TTC549 (cell line): ENCODE measurements at regions not wholly inside any gene's neighbourhood (a gene's known extent, or its start where the extent isn't known, plus 50 kb on each side); places are given as distances from the start of the nearest gene placed in this dataset.

ENCODE experiments used
- FAIRE-seq: peaks from 2 replicates; lab custom pipeline; 2012; peaks lifted over from hg19 to GRCh38; lab: Jason Lieb, UNC

GRCh38 chr10:118107040-118107439 is 60.3 kb upstream of the RAB11FIP2 start:
- FAIRE-seq = no peak

GRCh38 chr10:118106426-118106825 is 59.7 kb upstream of the RAB11FIP2 start:
- no peak for FAIRE-seq

GRCh38 chr10:118102121-118102520 is 55.4 kb upstream of the RAB11FIP2 start:
- FAIRE-seq = no peak

- FAIRE-seq = no peak
These were observed 54.8 kb upstream of the RAB11FIP2 start for GRCh38 chr10:118101501-118101900.
